ENCODE measurements at regions not wholly inside any gene's neighbourhood (a gene's known extent, or its start where the extent isn't known, plus 50 kb on each side); places are given as distances from the start of the nearest gene placed in this dataset.
"Not testable (repeated sequence)": the region's sequence is repeated elsewhere in the genome, so short reads cannot be mapped to it uniquely, and the experiment has no call there.

- no peak for DNase-seq (ENCODE audit: low read depth, low spot score)
- H3K9me3 ChIP-seq (ENCODE audit: control insufficient read depth, insufficient read depth, low read length), result no peaks in the 10 kb centered on the region
- no CpG with 5 or more reads among the region's 3 CpGs for WGBS (ENCODE audit: insufficient coverage, insufficient read length)
- H3K36me3 ChIP-seq (ENCODE audit: control insufficient read depth, insufficient read depth, low read length), result no peaks in the 10 kb centered on the region
- no peaks in the 10 kb centered on the region for H3K27me3 ChIP-seq (ENCODE audit: control insufficient read depth, insufficient read depth, low read length)
- no peaks in the 10 kb centered on the region for H3K4me1 ChIP-seq (ENCODE audit: control insufficient read depth, insufficient read depth, low read length)
- no peak overlapping the region for H3K27ac ChIP-seq (ENCODE audit: low read length)
- no peak overlapping the region for H3K4me3 ChIP-seq (ENCODE audit: low read length)
Observed at GRCh38 chr11:95652002-95652472, 137.5 kb downstream of the FAM76B start.

GRCh38 chr11:95650276-95650675 lies 139.3 kb downstream of the FAM76B start:
- no peak for DNase-seq (ENCODE audit: low read depth, low spot score)
- Histone ChIP-seq H3K4me3 (ENCODE audit: low read length) (no peak overlapping the region), H3K9me3 (ENCODE audit: control insufficient read depth, insufficient read depth, low read length) (no peaks in the 10 kb centered on the region), H3K27ac (ENCODE audit: low read length) (no peak overlapping the region), H3K36me3 (ENCODE audit: control insufficient read depth, insufficient read depth, low read length) (no peaks in the 10 kb centered on the region), H3K4me1 (ENCODE audit: control insufficient read depth, insufficient read depth, low read length) (no peaks in the 10 kb centered on the region), H3K27me3 (ENCODE audit: control insufficient read depth, insufficient read depth, low read length) (no peaks in the 10 kb centered on the region)
- no CpG with 5 or more reads among the region's 1 CpG for WGBS (ENCODE audit: insufficient coverage, insufficient read length)

GRCh38 chr11:95647871-95648270 lies 141.7 kb downstream of the FAM76B start:
- no peaks in the 10 kb centered on the region for H3K27me3 ChIP-seq (ENCODE audit: control insufficient read depth, insufficient read depth, low read length)
- no peaks in the 10 kb centered on the region for H3K4me1 ChIP-seq (ENCODE audit: control insufficient read depth, insufficient read depth, low read length)
- H3K27ac ChIP-seq (ENCODE audit: low read length), result no peak overlapping the region
- H3K4me3 ChIP-seq (ENCODE audit: low read length), result no peak overlapping the region
- no peak for DNase-seq (ENCODE audit: low read depth, low spot score)
- no peaks in the 10 kb centered on the region for H3K9me3 ChIP-seq (ENCODE audit: control insufficient read depth, insufficient read depth, low read length)
- no peaks in the 10 kb centered on the region for H3K36me3 ChIP-seq (ENCODE audit: control insufficient read depth, insufficient read depth, low read length)
- WGBS (ENCODE audit: insufficient coverage, insufficient read length), result no CpG with 5 or more reads among the region's 2 CpGs

GRCh38 chr11:95647355-95647754 lies 142.2 kb downstream of the FAM76B start:
- no peaks in the 10 kb centered on the region for H3K4me1 ChIP-seq (ENCODE audit: control insufficient read depth, insufficient read depth, low read length)
- H3K9me3 ChIP-seq (ENCODE audit: control insufficient read depth, insufficient read depth, low read length), result no peaks in the 10 kb centered on the region
- H3K27ac ChIP-seq (ENCODE audit: low read length), result no peak overlapping the region
- H3K4me3 ChIP-seq (ENCODE audit: low read length), result no peak overlapping the region
- H3K36me3 ChIP-seq (ENCODE audit: control insufficient read depth, insufficient read depth, low read length), result no peaks in the 10 kb centered on the region
- no peak for DNase-seq (ENCODE audit: low read depth, low spot score)
- no CpG with 5 or more reads among the region's 1 CpG for WGBS (ENCODE audit: insufficient coverage, insufficient read length)
- H3K27me3 ChIP-seq (ENCODE audit: control insufficient read depth, insufficient read depth, low read length), result no peaks in the 10 kb centered on the region

- Histone ChIP-seq H3K4me1 (ENCODE audit: control insufficient read depth, insufficient read depth, low read length) (no peaks in the 10 kb centered on the region), H3K27me3 (ENCODE audit: control insufficient read depth, insufficient read depth, low read length) (no peaks in the 10 kb centered on the region), H3K4me3 (ENCODE audit: low read length) (no peak overlapping the region), H3K27ac (ENCODE audit: low read length) (no peak overlapping the region), H3K36me3 (ENCODE audit: control insufficient read depth, insufficient read depth, low read length) (no peaks in the 10 kb centered on the region), H3K9me3 (ENCODE audit: control insufficient read depth, insufficient read depth, low read length) (no peaks in the 10 kb centered on the region)
- WGBS (ENCODE audit: insufficient coverage, insufficient read length), result no CpG with 5 or more reads among the region's 3 CpGs
- DNase-seq (ENCODE audit: low read depth, low spot score), result no peak
Observed at GRCh38 chr11:95641495-95641894, 148.1 kb downstream of the FAM76B start.

GRCh38 chr11:95638501-95638900 lies 151.1 kb downstream of the FAM76B start:
- Histone ChIP-seq H3K4me1 (ENCODE audit: control insufficient read depth, insufficient read depth, low read length) (no peaks in the 10 kb centered on the region), H3K4me3 (ENCODE audit: low read length) (no peak overlapping the region), H3K27me3 (ENCODE audit: control insufficient read depth, insufficient read depth, low read length) (no peaks in the 10 kb centered on the region), H3K9me3 (ENCODE audit: control insufficient read depth, insufficient read depth, low read length) (no peaks in the 10 kb centered on the region), H3K27ac (ENCODE audit: low read length) (no peak overlapping the region), H3K36me3 (ENCODE audit: control insufficient read depth, insufficient read depth, low read length) (no peaks in the 10 kb centered on the region)
- WGBS (ENCODE audit: insufficient coverage, insufficient read length), result no CpG with 5 or more reads among the region's 1 CpG
- DNase-seq (ENCODE audit: low read depth, low spot score), result no peak

GRCh38 chr11:95625164-95625900 lies 164.2 kb downstream of the FAM76B start:
- Histone ChIP-seq H3K9me3 (ENCODE audit: control insufficient read depth, insufficient read depth, low read length) (no peaks in the 10 kb centered on the region), H3K36me3 (ENCODE audit: control insufficient read depth, insufficient read depth, low read length) (no peaks in the 10 kb centered on the region), H3K27ac (ENCODE audit: low read length) (no peak overlapping the region), H3K27me3 (ENCODE audit: control insufficient read depth, insufficient read depth, low read length) (no peaks in the 10 kb centered on the region), H3K4me1 (ENCODE audit: control insufficient read depth, insufficient read depth, low read length) (no peaks in the 10 kb centered on the region), H3K4me3 (ENCODE audit: low read length) (no peak overlapping the region)
- no peak for DNase-seq (ENCODE audit: low read depth, low spot score)
- no CpG with 5 or more reads among the region's 7 CpGs for WGBS (ENCODE audit: insufficient coverage, insufficient read length)

GRCh38 chr11:95616256-95616804 lies 173.3 kb downstream of the FAM76B start:
- Histone ChIP-seq H3K27ac (ENCODE audit: low read length) (no peak overlapping the region), H3K36me3 (ENCODE audit: control insufficient read depth, insufficient read depth, low read length) (no peaks in the 10 kb centered on the region), H3K27me3 (ENCODE audit: control insufficient read depth, insufficient read depth, low read length) (no peaks in the 10 kb centered on the region), H3K4me3 (ENCODE audit: low read length) (no peak overlapping the region), H3K4me1 (ENCODE audit: control insufficient read depth, insufficient read depth, low read length) (no peaks in the 10 kb centered on the region), H3K9me3 (ENCODE audit: control insufficient read depth, insufficient read depth, low read length) (no peaks in the 10 kb centered on the region)
- no peak for DNase-seq (ENCODE audit: low read depth, low spot score)
- WGBS (ENCODE audit: insufficient coverage, insufficient read length), result no CpG with 5 or more reads among the region's 1 CpG

- Histone ChIP-seq H3K27me3 (ENCODE audit: control insufficient read depth, insufficient read depth, low read length) (no peaks in the 10 kb centered on the region), H3K9me3 (ENCODE audit: control insufficient read depth, insufficient read depth, low read length) (no peaks in the 10 kb centered on the region), H3K4me1 (ENCODE audit: control insufficient read depth, insufficient read depth, low read length) (no peaks in the 10 kb centered on the region), H3K4me3 (ENCODE audit: low read length) (no peak overlapping the region), H3K36me3 (ENCODE audit: control insufficient read depth, insufficient read depth, low read length) (no peaks in the 10 kb centered on the region), H3K27ac (ENCODE audit: low read length) (no peak overlapping the region)
- DNase-seq (ENCODE audit: low read depth, low spot score), result no peak
Observed at GRCh38 chr11:95611827-95612226, 177.8 kb downstream of the FAM76B start.

- H3K4me1 ChIP-seq (ENCODE audit: control insufficient read depth, insufficient read depth, low read length); H3K4me3 ChIP-seq (ENCODE audit: low read length); H3K36me3 ChIP-seq (ENCODE audit: control insufficient read depth, insufficient read depth, low read length); DNase-seq (ENCODE audit: low read depth, low spot score); H3K9me3 ChIP-seq (ENCODE audit: control insufficient read depth, insufficient read depth, low read length); H3K27ac ChIP-seq (ENCODE audit: low read length); H3K27me3 ChIP-seq (ENCODE audit: control insufficient read depth, insufficient read depth, low read length): not testable (repeated sequence)
- no CpG with 5 or more reads among the region's 5 CpGs for whole genome bisulfite sequencing (ENCODE audit: insufficient coverage, insufficient read length)
Observed at GRCh38 chr11:95610185-95610584, 179.4 kb downstream of the FAM76B start.

- H3K27me3 ChIP-seq (ENCODE audit: control insufficient read depth, insufficient read depth, low read length), result no peaks in the 10 kb centered on the region
- H3K4me3 ChIP-seq (ENCODE audit: low read length), result no peak overlapping the region
- no peak for DNase-seq (ENCODE audit: low read depth, low spot score)
- no peaks in the 10 kb centered on the region for H3K4me1 ChIP-seq (ENCODE audit: control insufficient read depth, insufficient read depth, low read length)
- WGBS (ENCODE audit: insufficient coverage, insufficient read length), result no CpG with 5 or more reads among the region's 1 CpG
- H3K36me3 ChIP-seq (ENCODE audit: control insufficient read depth, insufficient read depth, low read length), result no peaks in the 10 kb centered on the region
- H3K9me3 ChIP-seq (ENCODE audit: control insufficient read depth, insufficient read depth, low read length), result no peaks in the 10 kb centered on the region
- H3K27ac ChIP-seq (ENCODE audit: low read length), result no peak overlapping the region
Observed at GRCh38 chr11:95608093-95608492, 181.5 kb downstream of the FAM76B start.

Data from iPS DF 6.9 (cell line).